ENCODE measurements at regions not wholly inside any gene's neighbourhood (a gene's known extent, or its start where the extent isn't known, plus 50 kb on each side); places are given as distances from the start of the nearest gene placed in this dataset.
"Not testable (repeated sequence)": the region's sequence is repeated elsewhere in the genome, so short reads cannot be mapped to it uniquely, and the experiment has no call there.

DNA sequence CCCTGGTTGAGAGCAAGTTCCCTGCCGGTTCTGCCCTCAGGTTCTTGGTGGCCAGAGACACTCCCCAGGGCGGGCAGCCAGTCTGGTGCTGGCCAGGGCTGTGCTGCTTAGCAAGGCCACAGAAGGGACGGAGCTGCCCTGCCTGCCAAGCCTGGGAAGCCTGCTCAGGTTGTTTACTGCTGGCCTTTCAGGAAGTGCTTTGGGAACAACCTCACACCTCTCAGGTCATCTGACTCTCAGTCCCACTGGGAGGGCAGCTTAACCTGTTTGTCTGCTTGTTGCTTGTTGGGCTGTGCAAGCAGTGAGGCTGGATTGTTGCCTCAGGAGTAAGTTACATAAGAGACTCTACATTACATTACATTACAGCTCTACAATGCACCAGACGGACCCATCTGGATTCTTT is 75.8 kb upstream of the AFDN start:
- DNase-seq (ENCODE audit: low read depth): no peak
- H3K4me3 ChIP-seq (replicated peaks; ENCODE audit: low read depth, low read length): no peak overlapping the region
- TF ChIP-seq, protein P1, sequence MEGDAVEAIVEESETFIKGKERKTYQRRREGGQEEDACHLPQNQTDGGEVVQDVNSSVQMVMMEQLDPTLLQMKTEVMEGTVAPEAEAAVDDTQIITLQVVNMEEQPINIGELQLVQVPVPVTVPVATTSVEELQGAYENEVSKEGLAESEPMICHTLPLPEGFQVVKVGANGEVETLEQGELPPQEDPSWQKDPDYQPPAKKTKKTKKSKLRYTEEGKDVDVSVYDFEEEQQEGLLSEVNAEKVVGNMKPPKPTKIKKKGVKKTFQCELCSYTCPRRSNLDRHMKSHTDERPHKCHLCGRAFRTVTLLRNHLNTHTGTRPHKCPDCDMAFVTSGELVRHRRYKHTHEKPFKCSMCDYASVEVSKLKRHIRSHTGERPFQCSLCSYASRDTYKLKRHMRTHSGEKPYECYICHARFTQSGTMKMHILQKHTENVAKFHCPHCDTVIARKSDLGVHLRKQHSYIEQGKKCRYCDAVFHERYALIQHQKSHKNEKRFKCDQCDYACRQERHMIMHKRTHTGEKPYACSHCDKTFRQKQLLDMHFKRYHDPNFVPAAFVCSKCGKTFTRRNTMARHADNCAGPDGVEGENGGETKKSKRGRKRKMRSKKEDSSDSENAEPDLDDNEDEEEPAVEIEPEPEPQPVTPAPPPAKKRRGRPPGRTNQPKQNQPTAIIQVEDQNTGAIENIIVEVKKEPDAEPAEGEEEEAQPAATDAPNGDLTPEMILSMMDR (IDR thresholded peaks at IDR 0.05; ENCODE audit: low read length, missing control alignments): no peak

DNA sequence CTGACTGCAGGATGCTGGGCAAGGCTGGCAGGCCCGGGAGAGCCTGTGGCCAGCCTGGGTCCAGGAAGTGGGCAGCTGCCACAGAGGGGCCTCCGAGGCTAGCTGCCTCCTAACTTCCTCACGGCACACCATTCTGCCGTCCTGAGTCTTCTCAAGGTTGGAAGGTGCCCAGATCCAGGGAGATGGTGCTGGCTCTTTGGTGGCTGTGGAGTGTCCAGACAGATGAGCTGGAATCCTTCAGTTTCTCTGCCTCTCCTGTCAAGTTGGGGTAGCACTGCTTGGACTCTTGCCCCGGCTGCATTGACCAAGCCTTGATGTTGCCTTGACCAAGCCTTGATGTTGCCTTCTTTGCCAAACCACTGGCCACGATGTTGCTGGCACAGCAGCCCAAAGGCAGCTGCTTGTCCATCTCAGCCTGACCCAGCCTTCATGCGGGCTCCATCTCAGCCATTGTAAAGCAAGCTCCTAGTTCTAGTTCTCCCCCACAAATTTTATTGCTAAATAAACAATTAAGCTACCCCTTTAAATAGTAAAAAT is 75.1 kb upstream of the AFDN start:
- DNase-seq (ENCODE audit: low read depth): no peak
- TF ChIP-seq, protein P1 (IDR thresholded peaks at IDR 0.05; ENCODE audit: low read length, missing control alignments): no peak
- no peak overlapping the region for H3K4me3 ChIP-seq (replicated peaks; ENCODE audit: low read depth, low read length)

DNA sequence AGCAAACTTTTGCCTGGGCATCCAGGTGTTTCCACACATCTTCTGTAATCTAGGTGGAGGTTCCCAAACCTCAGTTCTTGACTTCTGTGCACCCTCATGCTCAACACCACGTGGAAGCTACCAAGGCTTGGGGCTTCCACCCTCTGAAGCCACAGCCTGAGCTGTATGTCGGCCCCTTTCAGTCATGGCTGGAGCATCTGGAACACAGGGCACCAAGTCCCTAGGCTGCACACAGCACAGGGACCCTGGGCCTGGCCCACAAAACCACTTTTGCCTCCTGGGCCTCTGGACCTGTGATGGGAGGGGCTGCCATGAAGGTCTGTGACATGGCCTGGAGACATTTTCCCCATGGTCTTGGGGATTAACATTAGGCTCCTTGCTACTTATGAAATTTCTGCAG is 73.4 kb upstream of the AFDN start:
- DNase-seq (ENCODE audit: low read depth): not testable (repeated sequence)

GRCh38 chr6:167754691-167755090 is 72.0 kb upstream of the AFDN start:
- TF ChIP-seq, protein P1 (IDR thresholded peaks at IDR 0.05; ENCODE audit: low read length, missing control alignments): no peak
- H3K4me3 ChIP-seq (replicated peaks; ENCODE audit: low read depth, low read length): no peak overlapping the region
- no peak for DNase-seq (ENCODE audit: low read depth)

More for the DNA sequence above, 73.4 kb upstream of the AFDN start:
- H3K4me3 ChIP-seq (replicated peaks; ENCODE audit: low read depth, low read length): not testable (repeated sequence)

GRCh38 chr6:167755461-167755860 is 71.2 kb upstream of the AFDN start:
- TF ChIP-seq, protein P1 (IDR thresholded peaks at IDR 0.05; ENCODE audit: low read length, missing control alignments): no peak
- H3K4me3 ChIP-seq (replicated peaks; ENCODE audit: low read depth, low read length): no peak overlapping the region
- no peak for DNase-seq (ENCODE audit: low read depth)

DNA sequence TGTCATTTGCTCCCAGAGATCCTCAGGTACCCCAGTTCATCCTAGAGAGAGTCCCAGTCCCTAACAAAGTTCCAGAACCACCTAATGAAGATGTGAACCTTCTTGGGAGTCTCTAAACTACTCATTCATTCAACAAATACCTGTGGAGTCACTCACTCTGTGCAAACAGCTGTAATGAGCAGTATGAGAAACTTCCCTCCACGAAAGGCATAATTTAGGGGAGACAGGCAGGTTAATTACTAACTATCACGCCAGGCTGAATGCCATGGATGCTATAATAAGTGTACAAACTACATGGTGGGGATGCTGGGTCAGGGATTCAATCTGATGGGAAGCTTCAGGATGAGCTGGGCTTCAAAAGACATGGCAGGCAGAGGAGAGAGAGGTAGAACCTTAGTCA is 70.1 kb upstream of the AFDN start:
- no peak for DNase-seq (ENCODE audit: low read depth)
- TF ChIP-seq, protein P1 (IDR thresholded peaks at IDR 0.05; ENCODE audit: low read length, missing control alignments): no peak
- no peak overlapping the region for H3K4me3 ChIP-seq (replicated peaks; ENCODE audit: low read depth, low read length)

GRCh38 chr6:167757249-167757648 is 69.5 kb upstream of the AFDN start:
- no peak overlapping the region for H3K4me3 ChIP-seq (replicated peaks; ENCODE audit: low read depth, low read length)
- TF ChIP-seq, protein P1 (IDR thresholded peaks at IDR 0.05; ENCODE audit: low read length, missing control alignments): no peak
- no peak for DNase-seq (ENCODE audit: low read depth)

Measured in fibroblast of pulmonary artery (primary cell).